HCEC 1CT (cell line): ENCODE measurements at regions not wholly inside any gene's neighbourhood (a gene's known extent, or its start where the extent isn't known, plus 50 kb on each side); places are given as distances from the start of the nearest gene placed in this dataset.
"Not testable (repeated sequence)": the region's sequence is repeated elsewhere in the genome, so short reads cannot be mapped to it uniquely, and the experiment has no call there.

Experiments used
- DNase-seq: peaks from one replicate; pipeline ENCODE4 v3.0.0-alpha.2; 2017

DNA sequence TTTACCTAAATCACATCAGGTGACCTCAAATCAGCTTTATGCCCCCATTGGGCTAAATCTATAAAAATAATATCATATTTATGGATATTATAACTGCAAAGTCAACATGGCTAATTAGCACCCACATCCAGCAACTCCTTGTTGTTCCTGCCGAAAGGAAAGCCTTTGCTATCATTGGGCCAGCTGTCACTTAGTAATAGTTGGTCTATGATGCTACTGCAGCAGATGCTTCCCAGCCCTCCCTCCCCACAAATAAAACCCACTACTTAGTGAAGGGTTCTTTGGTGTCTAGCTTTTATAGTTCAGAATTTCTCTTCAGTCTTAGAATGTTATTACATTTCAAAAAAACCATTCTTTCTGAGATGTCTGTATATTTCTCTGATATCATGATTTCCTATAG is 116.9 kb upstream of the ENPEP start:
- DNase-seq, result no peak

GRCh38 chr4:110357521-110357920 is 118.4 kb upstream of the ENPEP start:
- no peak for DNase-seq

DNA sequence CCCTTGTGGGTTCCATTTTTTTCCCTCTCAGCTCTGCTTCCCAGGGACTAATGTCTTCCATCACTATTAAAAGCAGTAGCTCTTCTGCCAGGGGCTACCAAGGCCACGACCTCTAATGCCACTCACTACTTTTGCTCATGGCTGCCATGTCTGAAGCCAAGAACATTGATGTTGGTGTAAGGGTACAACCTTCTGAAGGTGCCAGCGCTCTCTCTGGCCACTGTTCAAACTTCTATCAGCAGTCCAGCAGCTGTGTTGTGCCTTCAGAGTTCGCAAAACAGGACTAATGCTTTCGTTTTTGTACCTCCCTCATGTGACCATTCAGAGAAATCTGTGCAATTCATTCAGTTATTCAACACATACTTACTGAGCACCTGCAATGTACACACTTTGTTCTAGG is 121.5 kb upstream of the ENPEP start:
- no peak for DNase-seq

- no peak for DNase-seq
Observed at GRCh38 chr4:110352670-110353442, 123.1 kb upstream of the ENPEP start.

- no peak for DNase-seq
Observed at GRCh38 chr4:110348711-110349383, 127.1 kb upstream of the ENPEP start.

DNA sequence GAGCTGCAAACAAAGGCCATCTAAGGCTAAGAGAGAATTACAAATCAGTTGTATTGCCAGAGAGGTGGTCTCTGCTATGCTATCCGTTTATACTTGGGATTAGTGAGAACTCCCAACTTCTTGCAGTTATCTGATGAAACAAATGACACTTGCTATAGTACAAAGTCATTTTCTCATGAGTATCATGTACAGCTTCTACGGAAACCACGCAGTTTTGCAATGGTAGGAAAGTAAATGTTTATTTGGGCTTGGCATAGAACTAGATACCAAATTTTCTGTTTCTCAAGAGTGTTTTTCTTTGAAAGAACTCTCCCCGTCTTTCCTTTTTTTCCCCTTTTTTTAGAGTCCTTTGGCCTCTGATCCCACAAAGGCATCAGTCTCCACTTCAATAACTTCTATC is 128.2 kb upstream of the ENPEP start:
- DNase-seq, result no peak

DNA sequence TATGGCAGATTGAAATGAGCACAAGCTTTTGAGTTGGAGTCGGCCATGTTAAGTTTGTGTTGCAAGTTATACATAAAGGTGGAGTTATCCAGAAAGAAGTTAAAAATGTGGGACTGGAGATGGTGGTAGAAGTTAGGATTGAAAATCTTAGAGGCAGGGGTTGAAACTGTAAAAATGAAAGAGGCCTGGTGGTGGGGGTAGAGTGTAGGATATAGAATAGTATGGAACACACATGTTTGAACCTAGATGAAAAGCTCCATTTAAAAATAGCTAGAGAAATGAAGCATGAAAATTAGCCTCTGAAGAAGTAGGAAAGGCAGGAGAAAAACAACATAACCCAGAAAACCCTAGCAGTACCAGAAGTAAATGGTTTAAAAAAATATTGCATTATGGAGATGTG is 131.8 kb upstream of the ENPEP start:
- no peak for DNase-seq

DNA sequence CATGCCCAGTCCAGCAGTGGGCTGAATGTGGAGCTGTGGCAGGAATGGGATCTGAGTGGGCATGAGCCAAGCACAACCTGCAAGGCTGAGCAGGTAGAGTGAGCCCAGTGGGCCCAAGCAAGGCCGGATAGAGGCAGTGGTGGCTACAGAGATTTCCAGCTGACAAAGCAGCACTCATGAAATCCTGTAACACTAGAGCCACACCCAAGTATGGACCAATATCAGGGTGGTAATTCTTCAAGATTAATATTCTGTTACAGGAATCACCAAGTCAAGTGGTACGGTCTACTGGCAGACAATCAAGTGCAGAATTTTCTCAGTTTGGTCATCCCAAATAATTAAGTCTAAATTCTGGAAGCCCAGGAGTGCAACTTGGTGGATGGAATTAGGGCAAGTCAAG is 132.4 kb upstream of the ENPEP start:
- DNase-seq, result no peak

GRCh38 chr4:110341118-110341517 is 134.8 kb upstream of the ENPEP start:
- not testable (repeated sequence) for DNase-seq

DNA sequence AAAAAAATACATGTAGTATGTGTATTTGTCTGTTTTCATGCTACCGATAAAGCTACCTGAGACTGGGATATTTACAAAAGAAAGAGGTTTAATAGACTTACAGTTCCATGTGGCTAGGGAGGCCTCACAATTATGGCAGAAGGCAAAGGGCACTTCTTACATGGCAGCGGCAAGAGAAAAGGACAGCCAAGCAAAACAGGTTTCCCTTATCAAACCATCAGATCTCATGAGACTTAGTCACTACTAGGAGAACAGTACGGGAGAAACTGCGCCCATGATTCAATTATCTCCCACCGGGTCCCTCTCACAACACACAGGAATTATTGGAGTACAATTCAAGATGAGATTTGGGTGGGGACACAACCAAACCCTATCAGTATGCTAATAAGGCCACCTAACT is 137.0 kb upstream of the ELOVL6 start:
- DNase-seq, result no peak

- no peak for DNase-seq
Observed at GRCh38 chr4:110332483-110332882, 134.1 kb upstream of the ELOVL6 start.

DNA sequence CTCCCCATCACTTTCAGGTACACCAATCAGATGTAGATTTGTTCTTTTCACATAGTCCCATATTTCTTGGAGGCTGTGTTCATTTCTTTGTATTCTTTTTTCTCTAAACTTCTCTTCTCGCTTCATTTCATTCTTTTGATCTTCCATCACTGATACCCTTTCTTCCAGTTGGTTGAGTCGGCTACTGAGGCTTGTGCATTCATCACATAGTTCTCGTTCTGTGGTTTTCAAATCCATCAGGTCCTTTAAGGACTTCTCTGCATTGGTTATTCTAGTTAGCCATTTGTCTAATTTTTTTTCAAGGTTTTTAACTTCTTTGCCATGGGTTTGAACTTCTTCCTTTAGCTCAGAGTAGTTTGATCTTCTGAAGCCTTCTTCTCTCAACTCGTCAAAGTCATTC is 128.0 kb upstream of the ELOVL6 start:
- not testable (repeated sequence) for DNase-seq

- no peak for DNase-seq
Observed at GRCh38 chr4:110310795-110311194, 112.4 kb upstream of the ELOVL6 start.

DNA sequence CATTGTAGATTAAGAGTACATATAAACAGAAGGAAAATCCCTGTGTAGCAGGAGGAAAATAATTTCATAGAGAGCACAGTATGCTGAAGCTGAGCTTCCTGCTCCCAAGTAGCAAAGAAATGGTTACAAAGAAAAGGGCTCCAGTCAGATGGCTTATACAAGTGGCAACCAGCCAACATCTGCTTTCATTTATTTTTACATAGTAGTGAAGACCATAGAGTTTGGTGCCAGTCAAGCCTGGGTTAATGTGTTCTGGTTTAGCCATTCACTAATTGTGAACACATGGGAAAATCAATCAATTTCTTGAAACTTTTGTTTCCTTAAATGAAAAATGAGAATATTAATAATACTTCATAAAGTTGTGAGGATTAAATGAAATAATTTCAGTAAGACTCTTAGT is 111.3 kb upstream of the ELOVL6 start:
- no peak for DNase-seq

DNA sequence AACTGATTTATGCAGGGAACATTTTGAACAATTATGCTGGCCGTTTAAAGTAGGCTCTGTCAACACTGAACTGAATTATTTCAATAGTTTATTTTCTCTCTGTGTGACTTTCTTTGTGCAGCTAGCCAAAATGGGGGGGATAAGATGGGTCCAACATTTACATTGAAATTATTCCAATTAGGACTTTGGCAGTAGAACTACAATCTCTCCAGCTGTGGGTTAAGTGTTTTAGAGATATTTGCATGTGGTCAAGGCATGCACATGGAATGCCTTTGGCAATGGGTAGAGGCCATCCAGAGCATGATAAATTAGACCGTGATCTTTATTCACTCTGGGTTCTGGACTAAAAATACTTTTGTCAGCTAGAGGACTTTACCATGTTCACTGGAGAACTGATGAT is 107.9 kb upstream of the ELOVL6 start:
- DNase-seq, result no peak

GRCh38 chr4:110305455-110305854 is 107.0 kb upstream of the ELOVL6 start:
- no peak for DNase-seq

DNA sequence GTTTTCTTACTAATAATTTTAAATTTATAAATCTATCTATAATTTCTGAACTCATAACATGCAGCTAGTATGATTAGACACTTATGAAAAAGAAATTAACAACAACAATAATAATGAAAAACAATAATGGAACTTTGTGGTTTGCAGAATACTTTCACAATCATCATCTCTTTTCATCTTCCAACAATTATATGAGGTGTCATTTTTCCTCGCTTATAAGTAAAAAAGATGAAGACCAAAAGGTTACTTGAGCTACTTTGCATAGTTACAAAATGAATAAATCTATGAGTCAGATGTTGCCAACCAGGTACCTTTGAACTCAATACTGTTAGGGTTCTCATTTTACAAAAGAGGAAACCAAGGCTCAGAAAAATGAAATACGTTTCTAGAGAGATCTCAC is 98.5 kb upstream of the ELOVL6 start:
- no peak for DNase-seq

- DNase-seq, result peak; percentile 24
Observed at GRCh38 chr4:110294165-110294564, 95.8 kb upstream of the ELOVL6 start.

GRCh38 chr4:110292994-110293744 is 94.8 kb upstream of the ELOVL6 start:
- no peak for DNase-seq

DNA sequence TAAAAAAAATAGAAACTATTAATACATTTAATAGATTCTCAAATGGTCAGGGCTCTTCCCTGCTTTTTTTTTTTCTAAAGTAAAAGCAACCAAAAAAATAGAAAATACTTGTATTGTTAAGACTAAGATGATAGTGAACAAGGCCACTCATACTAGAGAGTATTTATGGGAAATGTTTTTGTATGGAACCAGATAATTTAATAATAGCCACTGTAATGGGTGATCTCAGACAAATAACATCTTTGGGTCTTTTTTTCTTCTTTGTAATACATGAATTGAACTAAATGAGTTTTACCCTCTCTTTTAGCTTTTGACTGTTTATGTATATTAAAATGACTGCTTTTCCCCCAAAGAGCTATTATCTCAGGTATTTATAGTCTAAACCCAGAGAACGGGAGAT is 92.1 kb upstream of the ELOVL6 start:
- DNase-seq, result no peak

- no peak for DNase-seq
Observed at GRCh38 chr4:110289601-110290100, 91.2 kb upstream of the ELOVL6 start.

- DNase-seq, result peak; percentile 66
Observed at GRCh38 chr4:110287130-110287529, 88.7 kb upstream of the ELOVL6 start.

DNA sequence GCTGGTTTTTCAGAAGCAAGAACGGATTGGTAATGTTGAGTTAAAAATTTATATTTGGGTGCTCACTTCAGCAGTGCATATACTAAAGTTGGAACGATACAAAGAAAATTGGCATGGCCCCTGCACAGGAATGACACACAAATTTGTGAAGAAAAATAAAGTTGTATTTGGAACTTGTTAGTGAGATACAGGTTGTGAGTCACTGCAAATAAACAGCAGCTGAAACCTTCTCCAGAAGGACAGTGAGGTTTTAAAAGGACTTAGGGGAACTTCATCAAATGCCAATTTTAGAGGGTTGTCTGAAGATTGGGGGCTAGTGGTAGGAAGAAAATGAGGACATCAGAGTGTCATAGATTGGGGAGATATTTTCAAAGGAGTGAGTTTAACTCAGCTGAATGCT is 79.7 kb upstream of the ELOVL6 start:
- no peak for DNase-seq

- peak; percentile 15 for DNase-seq
Observed at GRCh38 chr4:110275871-110276270, 77.5 kb upstream of the ELOVL6 start.
